Skeletal muscle tissue (tissue), 3 donors: ENCODE measurements at regions not wholly inside any gene's neighbourhood (a gene's known extent, or its start where the extent isn't known, plus 50 kb on each side); places are given as distances from the start of the nearest gene placed in this dataset.

ENCODE experiments used
- H3K27ac ChIP-seq: one replicate; pipeline ENCODE4 v1.7.0; 2013; ENCODE audit warnings: mild to moderate bottlenecking, low read depth, low read length, inconsistent platforms
- H3K27me3 ChIP-seq, 3 donors: one replicate each; pipeline ENCODE4 v1.7.0; 2013; ENCODE audit warnings: low read length in 3 of 3; ENCODE audit not compliant: control insufficient read depth in 3 of 3, insufficient read depth in 3 of 3
- H3K36me3 ChIP-seq, 3 donors: one replicate each; pipeline ENCODE4 v1.7.0; 2013; ENCODE audit warnings: low read length in 3 of 3; ENCODE audit not compliant: control insufficient read depth in 3 of 3, insufficient read depth in 3 of 3
- H3K4me1 ChIP-seq, 3 donors: one replicate each; pipeline ENCODE4 v1.7.0; 2013; ENCODE audit warnings: low read length in 3 of 3, mild to moderate bottlenecking in 3 of 3; ENCODE audit not compliant: control insufficient read depth in 3 of 3, insufficient read depth in 3 of 3
- H3K4me3 ChIP-seq, 3 donors: one replicate each; pipeline ENCODE4 v1.7.0; 2013; ENCODE audit warnings: low read length in 3 of 3
- H3K9ac ChIP-seq, 3 donors: one replicate each; pipeline ENCODE4 v1.7.0; 2013; ENCODE audit warnings: low read length in 3 of 3, mild to moderate bottlenecking in 3 of 3, moderate library complexity in 2 of 3, low read depth in 1 of 3
- H3K9me3 ChIP-seq, 3 donors: one replicate each; pipeline ENCODE4 v1.7.0; 2013; ENCODE audit warnings: low read length in 3 of 3; ENCODE audit not compliant: control insufficient read depth in 3 of 3
- donor health status: Osteomylitis.

- Histone ChIP-seq H3K27ac (no peak overlapping the region), H3K27me3 (no peaks in the 10 kb centered on the region), H3K4me3 (no peak overlapping the region), H3K9ac (no peak overlapping the region), H3K9me3 (no peaks in the 10 kb centered on the region), H3K36me3 (no peaks in the 10 kb centered on the region), H3K4me1 (no peaks in the 10 kb centered on the region)
These were observed 207.6 kb upstream of the MTPN start for GRCh38 chr7:136184719-136185118.

GRCh38 chr7:136183981-136184380 is 206.8 kb upstream of the MTPN start:
- H3K27me3 ChIP-seq = no peaks in the 10 kb centered on the region
- H3K4me3 ChIP-seq = no peak overlapping the region
- no peak overlapping the region for H3K9ac ChIP-seq
- no peak overlapping the region for H3K27ac ChIP-seq
- no peaks in the 10 kb centered on the region for H3K9me3 ChIP-seq
- H3K36me3 ChIP-seq = no peaks in the 10 kb centered on the region
- H3K4me1 ChIP-seq = no peaks in the 10 kb centered on the region

DNA sequence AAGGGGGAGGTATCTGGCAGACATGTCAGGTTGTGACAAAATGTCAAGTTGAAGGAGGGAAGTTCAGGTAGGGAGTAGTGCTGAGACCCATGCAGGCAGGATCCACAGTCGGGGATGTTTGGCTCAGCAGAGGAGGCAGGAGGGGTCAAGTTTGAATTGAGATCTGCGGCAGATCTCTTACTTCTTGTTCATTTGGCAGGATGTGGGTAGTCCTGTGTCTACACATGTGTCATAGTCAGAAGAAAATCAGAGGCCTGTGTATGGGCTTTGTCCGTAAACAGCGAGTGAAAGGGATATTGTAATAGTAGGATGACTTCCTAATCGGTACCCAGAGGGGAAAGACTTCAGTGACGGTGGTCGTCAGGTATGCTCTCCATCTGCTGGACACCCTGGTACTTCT is 203.8 kb upstream of the MTPN start:
- Histone ChIP-seq H3K27me3 (no peaks in the 10 kb centered on the region), H3K27ac (no peak overlapping the region), H3K36me3 (no peaks in the 10 kb centered on the region), H3K9me3 (no peaks in the 10 kb centered on the region), H3K9ac (no peak overlapping the region), H3K4me3 (no peak overlapping the region), H3K4me1 (no peaks in the 10 kb centered on the region)

- H3K9me3 ChIP-seq = no peaks in the 10 kb centered on the region
- no peak overlapping the region for H3K9ac ChIP-seq
- H3K4me1 ChIP-seq = no peaks in the 10 kb centered on the region
- H3K27me3 ChIP-seq = no peaks in the 10 kb centered on the region
- no peak overlapping the region for H3K4me3 ChIP-seq
- H3K27ac ChIP-seq = no peak overlapping the region
- no peaks in the 10 kb centered on the region for H3K36me3 ChIP-seq
These were observed 202.9 kb upstream of the MTPN start for GRCh38 chr7:136179851-136180721.

DNA sequence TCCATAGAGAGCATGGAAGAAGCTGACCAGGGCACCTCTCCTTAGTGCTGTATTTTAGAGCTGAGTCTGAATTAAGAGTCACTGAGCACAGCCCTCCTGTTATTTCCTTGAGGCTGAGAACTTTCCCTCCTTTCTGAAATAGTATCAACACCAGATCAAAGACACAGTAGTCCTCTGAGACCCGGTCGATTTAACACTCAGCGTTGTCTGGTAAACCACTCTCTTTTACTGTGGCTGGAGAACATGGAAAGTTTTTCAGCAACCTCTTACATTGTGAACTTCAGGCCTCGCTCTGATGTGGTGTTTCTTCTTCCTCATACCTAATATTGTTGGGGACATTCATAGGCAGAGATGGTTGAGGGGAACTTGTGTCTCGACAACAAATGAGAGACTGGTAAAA is 202.0 kb upstream of the MTPN start:
- H3K4me3 ChIP-seq = no peak overlapping the region
- H3K27ac ChIP-seq = no peak overlapping the region
- H3K9ac ChIP-seq = no peak overlapping the region
- no peaks in the 10 kb centered on the region for H3K36me3 ChIP-seq
- no peaks in the 10 kb centered on the region for H3K9me3 ChIP-seq
- H3K4me1 ChIP-seq = no peaks in the 10 kb centered on the region
- H3K27me3 ChIP-seq = no peaks in the 10 kb centered on the region

- no peak overlapping the region for H3K4me3 ChIP-seq
- H3K27ac ChIP-seq = no peak overlapping the region
- H3K27me3 ChIP-seq = no peaks in the 10 kb centered on the region
- no peaks in the 10 kb centered on the region for H3K9me3 ChIP-seq
- no peaks in the 10 kb centered on the region for H3K4me1 ChIP-seq
- H3K9ac ChIP-seq = no peak overlapping the region
- no peaks in the 10 kb centered on the region for H3K36me3 ChIP-seq
These were observed 197.4 kb upstream of the MTPN start for GRCh38 chr7:136174477-136175125.

DNA sequence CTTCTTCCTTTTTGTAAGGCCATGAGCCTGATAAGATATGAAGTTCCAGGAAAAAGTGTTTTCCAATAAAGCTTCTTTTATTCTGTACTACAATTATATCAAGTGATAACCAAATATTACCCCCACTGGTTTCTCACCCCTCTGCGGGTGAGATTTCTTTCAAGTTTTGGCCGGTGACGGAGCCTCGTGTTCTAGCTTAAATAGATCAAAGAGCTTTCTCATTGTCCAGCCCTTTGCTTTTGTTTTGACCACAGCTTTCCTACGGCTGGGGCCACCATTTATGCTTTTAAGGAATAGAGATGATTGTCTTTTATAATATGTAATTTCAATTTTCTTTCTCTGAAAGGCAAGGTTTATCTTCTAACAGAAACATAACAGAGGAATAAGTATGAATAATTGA is 196.7 kb upstream of the MTPN start:
- Histone ChIP-seq H3K27me3 (no peaks in the 10 kb centered on the region), H3K4me1 (no peaks in the 10 kb centered on the region), H3K9ac (no peak overlapping the region), H3K9me3 (no peaks in the 10 kb centered on the region), H3K27ac (no peak overlapping the region), H3K4me3 (no peak overlapping the region), H3K36me3 (no peaks in the 10 kb centered on the region)

GRCh38 chr7:136171233-136171632 is 194.1 kb upstream of the MTPN start:
- H3K4me3 ChIP-seq = no peak overlapping the region
- H3K27ac ChIP-seq = no peak overlapping the region
- H3K9ac ChIP-seq = no peak overlapping the region
- H3K9me3 ChIP-seq = no peaks in the 10 kb centered on the region
- H3K4me1 ChIP-seq = no peaks in the 10 kb centered on the region
- H3K27me3 ChIP-seq = no peaks in the 10 kb centered on the region
- H3K36me3 ChIP-seq = no peaks in the 10 kb centered on the region

- Histone ChIP-seq H3K27me3 (no peaks in the 10 kb centered on the region), H3K9ac (no peak overlapping the region), H3K4me3 (no peak overlapping the region), H3K9me3 (no peaks in the 10 kb centered on the region), H3K27ac (no peak overlapping the region), H3K4me1 (no peaks in the 10 kb centered on the region), H3K36me3 (no peaks in the 10 kb centered on the region)
These were observed 191.7 kb upstream of the MTPN start for GRCh38 chr7:136168821-136169220.

DNA sequence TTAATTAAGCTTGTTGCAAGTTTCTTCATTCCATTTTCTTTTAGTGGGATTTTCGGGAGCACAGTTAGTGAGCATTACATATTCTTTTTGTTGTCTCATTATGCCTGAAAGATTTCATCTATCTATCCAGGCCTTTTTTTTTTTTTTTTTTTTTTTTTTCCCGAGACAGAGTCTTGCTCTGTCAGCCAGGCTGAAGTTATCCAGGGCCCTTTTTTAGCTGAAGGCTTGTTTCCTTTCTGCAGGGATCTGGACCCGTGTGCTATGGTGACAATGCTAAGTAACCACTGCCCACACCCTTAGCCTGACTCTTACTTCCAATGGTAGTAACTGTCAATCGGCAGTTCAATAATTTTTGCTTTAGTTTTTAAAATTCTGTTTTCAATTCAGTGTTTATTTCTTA is 190.8 kb upstream of the MTPN start:
- Histone ChIP-seq H3K27ac (no peak overlapping the region), H3K4me1 (no peaks in the 10 kb centered on the region)

More for the DNA sequence above, 190.8 kb upstream of the MTPN start:
- Histone ChIP-seq H3K9ac (no peak overlapping the region), H3K4me3 (no peak overlapping the region), H3K9me3 (peaks cover 0 to 2% (median 0%) of the 10 kb centered on the region in 3 donors), H3K27me3 (no peaks in the 10 kb centered on the region), H3K36me3 (no peaks in the 10 kb centered on the region)
